Activated CD4-positive, alpha-beta T cell treated with anti-CD3 and anti-CD28 coated beads, Interleukin-2, amount 50 U/mL, for 4 hours (primary cell): ENCODE measurements at regions not wholly inside any gene's neighbourhood (a gene's known extent, or its start where the extent isn't known, plus 50 kb on each side); places are given as distances from the start of the nearest gene placed in this dataset.

Experiments
- DNase-seq, 2 experiments: peaks; one replicate each; pipeline ENCODE4 v3.0.0-alpha.2; 2020

- DNase-seq = no peak
These were observed 203.8 kb downstream of the MZT1 start for GRCh38 chr13:72523593-72523992.

DNA sequence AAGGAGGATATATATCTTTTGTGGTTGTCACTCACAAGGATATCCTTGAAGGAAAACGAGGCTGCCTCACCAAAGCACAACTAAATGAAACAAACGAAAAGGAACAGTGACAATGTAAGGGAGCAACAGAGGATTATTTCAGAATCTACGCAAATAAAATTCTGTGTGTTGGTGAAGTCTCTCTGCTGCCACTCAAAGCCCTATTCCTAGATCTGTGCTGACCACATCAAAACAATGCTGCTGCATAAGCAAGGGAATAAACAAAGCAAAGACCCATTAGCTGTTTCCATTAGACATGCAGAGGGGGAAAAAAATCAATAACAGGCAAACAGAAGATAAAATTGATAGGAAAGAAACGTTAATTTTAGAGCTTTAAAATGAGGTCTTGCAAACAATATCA is 204.4 kb downstream of the MZT1 start:
- DNase-seq = no peak

DNA sequence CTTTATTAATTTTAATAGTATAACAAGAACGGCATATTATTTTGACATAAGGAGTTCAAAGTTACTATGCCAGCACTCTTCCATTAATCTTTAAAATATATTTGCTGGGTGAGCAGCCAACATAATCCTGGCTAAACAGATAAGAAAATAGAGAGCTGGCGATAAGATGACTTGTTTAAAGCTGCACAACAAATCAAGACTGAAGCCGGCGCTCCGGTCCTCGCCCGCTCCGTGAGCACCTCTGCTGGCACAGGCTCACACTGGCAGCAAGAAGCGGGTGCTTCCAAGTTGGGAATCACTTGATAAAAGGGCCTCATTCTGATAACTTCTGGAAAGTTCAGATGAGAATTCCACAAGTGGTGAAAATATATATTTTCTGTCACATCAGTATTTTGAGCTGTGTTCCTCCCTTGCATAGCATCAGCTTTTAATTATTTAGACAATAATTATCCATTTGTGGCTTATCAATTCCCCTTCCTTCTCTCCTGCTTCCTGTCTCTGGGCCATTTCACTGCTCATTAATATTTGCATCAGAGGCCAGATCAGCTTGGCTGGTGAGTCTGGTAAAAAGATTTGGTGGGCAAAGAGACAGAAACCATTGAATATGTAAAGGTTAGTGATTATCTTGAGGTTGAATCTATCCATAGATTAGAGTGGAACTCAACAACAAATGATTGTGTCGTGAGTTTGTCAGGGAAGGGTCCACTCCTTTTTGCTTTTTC is 205.3 kb downstream of the MZT1 start:
- DNase-seq = no peak

DNA sequence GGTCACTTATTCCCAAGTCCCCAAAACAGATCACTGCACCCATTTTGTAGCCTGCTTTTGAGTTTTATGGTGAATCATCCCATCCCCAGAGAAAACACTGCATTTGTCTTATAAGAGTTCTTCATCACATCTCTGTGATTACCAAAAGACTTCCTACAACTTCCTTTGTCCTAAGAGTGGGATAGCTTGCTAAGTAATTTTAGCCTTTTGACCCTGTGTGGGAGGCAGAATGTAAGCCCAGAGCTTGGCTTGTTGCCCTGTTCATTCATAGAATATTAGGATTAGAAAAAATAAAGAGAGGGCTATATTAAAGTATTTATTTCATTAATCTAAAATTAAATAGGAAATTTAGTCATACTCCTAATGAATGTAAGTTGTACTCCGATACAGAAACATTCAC is 213.3 kb downstream of the MZT1 start:
- no peak for DNase-seq

DNA sequence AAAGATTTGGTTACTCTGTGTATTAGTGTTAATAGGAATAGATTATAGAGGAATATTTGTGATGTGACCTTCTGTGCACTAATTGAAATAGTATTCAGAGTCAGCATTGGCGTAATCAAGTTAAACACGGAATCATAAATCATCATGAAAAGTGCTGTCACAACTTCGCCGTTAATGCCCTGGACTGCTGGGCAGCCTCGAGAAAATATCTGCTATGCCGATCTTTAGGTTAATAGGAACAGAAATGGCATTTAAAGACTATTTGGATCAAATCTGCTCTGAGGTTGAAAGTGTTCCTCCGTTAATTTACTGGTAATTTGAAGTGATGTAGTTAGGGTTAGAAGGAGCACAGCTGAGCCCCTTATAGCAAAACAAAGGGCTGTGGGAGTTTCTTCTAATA is 219.0 kb downstream of the MZT1 start:
- no peak for DNase-seq

- DNase-seq = no peak
These were observed 219.8 kb downstream of the MZT1 start for GRCh38 chr13:72507416-72508199.

DNA sequence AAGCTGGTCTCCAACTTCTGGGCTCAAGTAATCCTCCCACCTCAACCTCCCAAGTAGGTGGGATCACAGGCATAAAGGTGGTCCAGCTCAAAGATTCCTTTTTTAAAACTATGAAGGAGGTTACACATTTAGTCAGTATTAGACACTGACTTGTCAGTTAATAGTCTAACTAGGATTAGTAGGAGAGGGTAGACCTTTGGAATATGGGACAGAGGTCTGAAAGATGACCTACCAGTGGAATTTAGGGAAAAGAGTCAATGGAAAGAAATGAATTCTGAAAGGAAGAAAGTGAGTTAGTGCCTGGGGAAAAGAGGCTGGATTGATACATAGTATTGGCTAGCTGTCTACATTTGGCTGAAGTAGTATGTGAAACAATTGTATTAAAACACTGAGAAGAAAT is 220.7 kb downstream of the MZT1 start:
- no peak for DNase-seq

DNA sequence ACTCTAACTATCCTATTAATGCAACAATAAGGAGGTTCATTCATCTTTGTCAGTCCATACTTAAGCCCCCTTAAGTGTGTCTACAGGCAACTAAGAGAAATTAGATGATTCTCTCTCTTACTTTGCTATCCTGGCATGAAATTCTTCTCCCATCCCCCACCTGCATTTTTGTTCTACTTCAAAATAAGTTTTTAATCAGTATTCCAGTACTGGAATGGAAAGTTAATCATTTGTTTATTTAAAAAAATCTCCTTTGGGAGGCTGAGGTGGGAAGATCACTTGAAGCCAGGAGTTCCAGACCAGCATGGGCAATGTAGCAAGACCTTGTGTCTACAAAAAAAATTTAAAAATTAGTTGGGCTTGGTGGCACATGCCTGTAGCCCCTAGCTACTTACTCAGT is 222.1 kb downstream of the MZT1 start:
- no peak for DNase-seq

GRCh38 chr13:72504131-72504841 is 223.1 kb downstream of the MZT1 start:
- DNase-seq = no peak

- no peak for DNase-seq
These were observed 226.6 kb downstream of the MZT1 start for GRCh38 chr13:72500851-72501250.

GRCh38 chr13:72495681-72496080 is 231.7 kb downstream of the MZT1 start:
- DNase-seq = no peak

DNA sequence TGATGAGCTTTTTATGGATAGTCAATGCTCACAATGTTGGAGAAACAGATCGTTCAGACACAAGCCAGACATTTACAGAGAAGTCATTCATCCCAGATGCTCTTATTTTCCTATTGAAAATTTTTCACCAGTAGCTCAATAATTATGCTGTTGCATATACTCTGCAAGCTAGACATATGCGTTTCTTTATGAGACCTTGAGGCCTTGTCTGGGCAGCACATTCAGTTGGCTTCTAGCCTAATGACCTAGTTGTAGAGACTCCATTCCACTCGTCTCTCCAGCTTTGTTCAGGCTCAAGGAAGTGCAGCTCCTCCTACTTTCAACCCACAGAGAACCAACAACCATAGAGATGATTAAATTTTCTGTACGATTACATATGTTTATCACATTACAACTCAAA is 237.7 kb downstream of the MZT1 start:
- no peak for DNase-seq

- DNase-seq = no peak
These were observed 254.1 kb downstream of the MZT1 start for GRCh38 chr13:72473321-72473720.

GRCh38 chr13:72469906-72470305 is 257.5 kb downstream of the MZT1 start:
- no peak for DNase-seq

- DNase-seq = no peak
These were observed 263.9 kb downstream of the MZT1 start for GRCh38 chr13:72463561-72463960.

- no peak for DNase-seq
These were observed 264.7 kb downstream of the MZT1 start for GRCh38 chr13:72462726-72463125.

DNA sequence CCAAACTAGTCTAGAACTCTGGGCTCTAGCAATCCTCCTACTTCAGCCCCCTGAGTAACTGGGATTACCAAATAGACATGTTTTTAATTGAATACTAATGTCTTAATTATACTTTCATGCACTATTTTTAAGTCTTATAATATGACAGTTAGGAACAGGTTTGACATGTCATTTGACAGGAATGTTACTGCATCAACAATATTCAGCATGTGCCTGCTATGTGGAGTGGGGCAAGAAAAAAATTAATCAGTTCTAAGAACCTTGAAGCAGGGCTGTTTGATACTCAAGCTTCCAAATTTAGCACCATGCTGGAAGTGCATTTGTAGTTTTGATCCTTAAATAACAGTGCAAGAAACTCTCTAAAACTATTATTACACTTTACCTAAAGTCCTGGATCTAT is 265.3 kb downstream of the MZT1 start:
- DNase-seq = no peak

DNA sequence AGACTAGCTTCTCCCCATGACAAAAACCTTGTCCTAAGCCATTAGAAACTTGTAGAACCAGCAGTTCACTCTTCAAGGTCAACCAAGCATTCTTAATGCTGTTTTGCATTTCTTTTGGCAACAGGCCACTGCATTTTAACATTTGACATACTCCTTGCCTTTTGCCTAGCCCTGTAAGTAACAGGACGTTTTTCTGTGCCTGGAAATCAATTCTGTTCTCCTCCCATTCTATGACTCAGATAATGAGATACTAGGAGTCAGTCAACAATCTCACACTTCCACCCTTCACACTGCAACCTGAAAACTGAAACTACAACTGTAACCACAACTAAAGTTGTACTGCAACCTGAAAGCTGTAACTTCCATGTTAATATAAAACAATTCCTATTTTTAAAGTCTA is 268.7 kb downstream of the MZT1 start:
- DNase-seq = no peak

- no peak for DNase-seq
These were observed 270.3 kb downstream of the MZT1 start for GRCh38 chr13:72457151-72457550.

- DNase-seq = no peak
These were observed 270.9 kb downstream of the MZT1 start for GRCh38 chr13:72456486-72456885.

DNA sequence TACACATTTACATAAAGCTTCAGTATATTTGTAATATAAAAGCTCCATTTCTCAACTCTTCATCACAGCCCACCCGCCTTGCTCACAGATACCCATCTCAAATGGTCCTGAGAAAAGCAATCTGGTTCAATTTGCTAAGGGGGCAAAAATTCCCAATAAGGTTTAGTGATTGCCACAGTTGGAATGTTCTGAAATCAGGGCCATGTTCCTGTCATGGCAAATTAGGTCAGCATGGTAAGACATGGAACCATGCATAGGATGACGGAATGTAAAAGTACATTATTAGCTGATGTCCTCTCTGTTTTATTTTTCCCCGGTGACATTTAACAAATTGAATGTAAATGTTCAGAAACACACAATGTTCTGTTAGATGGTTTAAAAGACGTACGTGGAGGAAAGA is 274.3 kb downstream of the MZT1 start:
- DNase-seq = no peak

DNA sequence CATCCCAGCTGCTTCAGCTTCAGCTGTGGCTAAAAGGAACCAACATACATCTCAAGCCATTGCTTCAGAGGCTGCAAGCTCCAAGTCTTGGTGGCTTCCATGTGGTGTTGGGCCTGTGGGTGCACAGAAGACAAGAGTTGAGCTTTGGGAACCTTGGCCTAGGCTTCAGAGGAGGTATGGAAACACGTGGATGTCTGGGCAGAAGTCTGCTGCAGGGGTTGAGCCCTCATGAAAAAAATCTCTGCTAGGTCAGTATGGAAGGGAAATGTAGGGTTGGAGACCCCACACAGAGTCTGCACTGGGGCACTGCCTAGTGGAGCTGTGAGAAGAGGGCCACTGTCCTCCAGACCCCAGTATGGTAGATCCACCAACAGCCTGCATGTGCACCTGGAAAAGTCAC is 279.3 kb downstream of the MZT1 start:
- no peak for DNase-seq

- DNase-seq = no peak
These were observed 282.4 kb downstream of the MZT1 start for GRCh38 chr13:72444999-72445398.

DNA sequence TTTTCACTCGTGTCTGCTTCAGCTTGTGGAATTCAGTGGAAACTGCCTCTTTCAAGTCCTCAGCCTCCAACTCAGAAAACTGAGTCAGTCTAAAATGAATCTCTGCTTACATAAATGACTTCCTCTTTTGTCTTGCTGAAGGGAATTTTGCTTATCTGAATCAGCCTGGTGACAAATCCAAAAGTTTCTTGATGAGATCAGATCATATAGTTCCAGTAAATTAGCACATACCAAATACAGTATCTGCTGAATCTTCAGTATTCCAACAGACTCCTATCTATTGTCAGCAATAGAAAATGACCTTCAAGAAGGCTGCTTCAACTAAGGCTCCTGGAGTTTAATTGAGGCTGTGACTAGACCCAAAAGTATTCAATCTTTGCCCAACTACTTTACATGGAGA is 290.0 kb downstream of the MZT1 start:
- DNase-seq = no peak
